Keratinocyte (primary cell): ENCODE measurements at regions not wholly inside any gene's neighbourhood (a gene's known extent, or its start where the extent isn't known, plus 50 kb on each side); places are given as distances from the start of the nearest gene placed in this dataset.

ENCODE experiments used
- DNase-seq: peaks from one replicate; pipeline ENCODE4 v3.0.0-alpha.2; 2011; ENCODE audit warnings: low read depth, missing footprints, low spot score
- FAIRE-seq: peaks from 2 replicates; lab custom pipeline; 2011; peaks lifted over from hg19 to GRCh38; lab: Jason Lieb, UNC
- H2AFZ ChIP-seq: 2 replicates; pipeline ENCODE4 v1.6.0; 2012; ENCODE audit warnings: low read length, control low read depth, inconsistent platforms; ENCODE audit not compliant: control insufficient read depth
- H3K27ac ChIP-seq: 2 replicates; pipeline ENCODE4 v1.5.1; 2011; ENCODE audit warnings: low read length; ENCODE audit not compliant: control insufficient read depth, insufficient read depth
- H3K27me3 ChIP-seq: 3 replicates; pipeline ENCODE4 v1.6.0; 2011; ENCODE audit warnings: low read length; ENCODE audit not compliant: control insufficient read depth, insufficient read depth; ENCODE audit errors: extremely low read depth
- H3K36me3 ChIP-seq, 2 experiments: 2 replicates in 1 of 2; 3 replicates in 1 of 2; pipeline ENCODE4 v1.5.1; 2011; ENCODE audit warnings: low read length in 2 of 2, mild to moderate bottlenecking in 1 of 2; ENCODE audit not compliant: control insufficient read depth in 2 of 2, insufficient read depth in 2 of 2; ENCODE audit errors: extremely low read depth in 1 of 2
- H3K4me1 ChIP-seq: 3 replicates; pipeline ENCODE4 v1.5.1; 2011; ENCODE audit warnings: low read length; ENCODE audit not compliant: control insufficient read depth, insufficient read depth; ENCODE audit errors: extremely low read depth
- H3K4me2 ChIP-seq: 3 replicates; pipeline ENCODE4 v1.6.0; 2011; ENCODE audit warnings: low read depth, low read length; ENCODE audit not compliant: control insufficient read depth, insufficient read depth; ENCODE audit errors: extremely low read depth
- H3K4me3 ChIP-seq, 3 experiments: fragments of 200-600 bp in 1 of 3; sonication (generic) in 1 of 3; 2 replicates in 2 of 3; 3 replicates in 1 of 3; pipeline ENCODE4 v1.5.1; 2011 to 2016; ENCODE audit warnings: low read length in 3 of 3, mild to moderate bottlenecking in 3 of 3, control low read depth in 2 of 3, inconsistent platforms in 1 of 3, low read depth in 1 of 3, mixed read lengths in 1 of 3, mixed run types in 1 of 3, moderate library complexity in 1 of 3; ENCODE audit not compliant: control insufficient read depth in 2 of 3, insufficient read depth in 2 of 3; ENCODE audit errors: extremely low read depth in 1 of 3
- H3K79me2 ChIP-seq: 2 replicates; pipeline ENCODE4 v1.6.0; 2012; ENCODE audit warnings: low read length; ENCODE audit not compliant: control insufficient read depth, insufficient read depth
- H3K9ac ChIP-seq: 3 replicates; pipeline ENCODE4 v1.6.0; 2011; ENCODE audit warnings: low read length; ENCODE audit not compliant: control insufficient read depth, insufficient read depth; ENCODE audit errors: extremely low read depth
- H3K9me1 ChIP-seq: 3 replicates; pipeline ENCODE4 v1.6.0; 2011; ENCODE audit warnings: low read length; ENCODE audit not compliant: control insufficient read depth, insufficient read depth; ENCODE audit errors: extremely low read depth
- H3K9me3 ChIP-seq: 2 replicates; pipeline ENCODE4 v1.5.1; 2012; ENCODE audit warnings: low read depth, low read length; ENCODE audit not compliant: control insufficient read depth
- H4K20me1 ChIP-seq: 3 replicates; pipeline ENCODE4 v1.6.0; 2011; ENCODE audit warnings: low read length; ENCODE audit not compliant: control insufficient read depth, insufficient read depth; ENCODE audit errors: extremely low read depth
- CTCF ChIP-seq, 3 experiments: IDR thresholded peaks in 1 of 3; conservative IDR thresholded peaks in 1 of 3; optimal IDR thresholded peaks in 1 of 3; 2 replicates in 2 of 3; 3 replicates in 1 of 3; pipeline versions ENCODE3 to v1.5.1; 2011; ENCODE audit warnings: low read length in 3 of 3, mild to moderate bottlenecking in 3 of 3, moderate library complexity in 2 of 3, control low read depth in 1 of 3, inconsistent platforms in 1 of 3; ENCODE audit not compliant: insufficient read depth in 2 of 3; ENCODE audit errors: extremely low read depth in 1 of 3
- EZH2 ChIP-seq: IDR thresholded peaks from one replicate; pipeline ENCODE4 v1.6.1; 2012; ENCODE audit warnings: inconsistent platforms, mild to moderate bottlenecking, low read length, moderate library complexity
- dilution Hi-C: fragments of 300-500 bp; cut with MboI; formaldehyde crosslinking; loops from one replicate; pipeline ENCODE4 v1.7.0; 2020; ENCODE audit warnings: low sequenced_read_pairs; ENCODE audit not compliant: extremely low pct_ligation_motif_present

GRCh38 chr2:100692381-100692780 is 127.6 kb upstream of the NPAS2 start:
- TF ChIP-seq EZH2 (no peak), CTCF (optimal IDR thresholded peaks at IDR 0.05 in 1 of 3, IDR thresholded peaks at IDR 0.05 in 1 of 3, conservative IDR thresholded peaks at IDR 0.05 in 1 of 3; ENCODE audit: extremely low read depth in 1 of 3, insufficient read depth in 2 of 3, low read length in 3 of 3) (no peak)
- Histone ChIP-seq H3K9me1 (no peaks in the 10 kb centered on the region), H4K20me1 (no peaks in the 10 kb centered on the region), H3K27me3 (peaks cover 1% of the 10 kb centered on the region), H3K36me3 (no peaks in the 10 kb centered on the region), H3K4me2 (no peak overlapping the region), H3K4me3 (no peak overlapping the region), H2AFZ (no peak overlapping the region), H3K79me2 (no peaks in the 10 kb centered on the region), H3K4me1 (peaks cover 5% of the 10 kb centered on the region), H3K9ac (no peak overlapping the region), H3K9me3 (no peaks in the 10 kb centered on the region), H3K27ac (no peak overlapping the region)
- dilution Hi-C loops, result no loop called here
- DNase-seq (no peak), FAIRE-seq (no peak)

DNA sequence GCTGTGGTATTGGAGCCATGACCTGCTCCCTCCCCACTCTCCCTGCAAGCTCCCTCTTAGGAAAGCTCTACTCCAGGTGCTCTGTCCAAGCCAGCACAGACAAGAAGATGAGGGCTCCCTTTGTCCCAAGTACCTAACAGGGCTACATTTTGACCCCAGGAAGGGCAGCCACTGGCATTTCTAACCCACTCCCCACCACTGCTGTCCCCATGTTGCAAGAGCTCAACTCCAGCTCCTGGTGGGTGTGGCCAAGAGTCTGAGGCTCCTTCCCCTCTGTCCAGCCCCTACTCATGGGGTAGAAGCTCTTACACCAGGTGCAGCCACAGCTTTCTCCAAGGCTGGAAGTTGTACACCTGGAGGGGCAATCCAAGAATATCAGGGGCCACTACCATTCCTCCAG is 127.0 kb upstream of the NPAS2 start:
- FAIRE-seq, result no peak
- dilution Hi-C loops, result no loop called here

More for the DNA sequence above, 127.0 kb upstream of the NPAS2 start:
- Histone ChIP-seq H3K9ac (no peak overlapping the region), H3K27me3 (no peaks in the 10 kb centered on the region), H2AFZ (no peak overlapping the region), H3K9me3 (no peaks in the 10 kb centered on the region), H3K36me3 (no peaks in the 10 kb centered on the region), H3K4me1 (peaks cover 5% of the 10 kb centered on the region), H3K27ac (no peak overlapping the region), H4K20me1 (no peaks in the 10 kb centered on the region), H3K4me3 (no peak overlapping the region), H3K9me1 (no peaks in the 10 kb centered on the region), H3K4me2 (no peak overlapping the region), H3K79me2 (no peaks in the 10 kb centered on the region)
- no peak for TF ChIP-seq EZH2
- no peak for TF ChIP-seq CTCF (optimal IDR thresholded peaks at IDR 0.05 in 1 of 3, IDR thresholded peaks at IDR 0.05 in 1 of 3, conservative IDR thresholded peaks at IDR 0.05 in 1 of 3; ENCODE audit: extremely low read depth in 1 of 3, insufficient read depth in 2 of 3, low read length in 3 of 3)
- DNase-seq, result no peak
